ENCODE measurements at regions not wholly inside any gene's neighbourhood (a gene's known extent, or its start where the extent isn't known, plus 50 kb on each side); places are given as distances from the start of the nearest gene placed in this dataset.
A peak's percentile ranks its signal among the peaks of the same experiment; 100 is the strongest.

DNA sequence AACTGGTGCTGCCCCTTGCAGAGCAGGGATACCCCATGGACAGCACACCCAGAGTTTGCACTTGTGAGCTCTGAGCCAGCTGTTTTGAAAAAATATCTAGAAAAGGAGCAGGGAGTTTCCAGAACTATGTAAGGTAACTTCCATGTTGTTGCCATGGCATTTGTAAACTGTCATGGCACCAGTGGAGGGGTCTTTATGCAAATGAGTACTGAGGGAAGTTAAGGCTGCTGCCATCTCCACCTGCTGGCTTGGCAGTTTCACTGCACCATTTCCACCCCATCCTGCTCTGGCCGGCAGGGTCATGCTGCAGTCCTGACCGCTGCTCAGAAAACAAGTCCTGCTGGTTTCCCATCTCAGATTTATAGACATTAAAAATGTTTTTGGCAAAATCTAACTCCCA lies 52.3 kb upstream of the SNTG2 start:
- no peak for DNase-seq (ENCODE audit: extremely low read depth, low read depth)

- no peak for DNase-seq (ENCODE audit: extremely low read depth, low read depth)
Measured at GRCh38 chr2:897091-897490, 53.6 kb upstream of the SNTG2 start.

- DNase-seq (ENCODE audit: extremely low read depth, low read depth) = peak; percentile 9
Measured at GRCh38 chr2:893311-893710, 57.3 kb upstream of the SNTG2 start.

DNA sequence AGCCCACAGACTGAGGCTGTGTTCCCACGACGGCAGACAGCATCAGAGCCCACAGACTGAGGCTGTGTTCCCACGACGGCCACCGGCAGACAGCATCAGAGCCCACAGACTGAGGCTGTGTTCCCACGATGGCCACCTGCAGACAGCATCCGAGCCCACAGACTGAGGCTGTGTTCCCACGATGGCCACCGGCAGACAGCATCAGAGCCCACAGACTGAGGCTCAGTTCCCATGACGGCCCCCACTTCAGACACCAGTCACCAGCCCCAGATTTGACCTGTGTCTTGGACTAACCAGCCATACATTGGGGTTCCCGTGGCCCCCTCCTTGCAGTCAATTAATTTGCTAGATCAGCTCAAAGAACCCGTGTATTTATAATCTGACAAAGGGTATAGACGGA lies 57.8 kb upstream of the SNTG2 start:
- DNase-seq (ENCODE audit: extremely low read depth, low read depth) = no peak

DNA sequence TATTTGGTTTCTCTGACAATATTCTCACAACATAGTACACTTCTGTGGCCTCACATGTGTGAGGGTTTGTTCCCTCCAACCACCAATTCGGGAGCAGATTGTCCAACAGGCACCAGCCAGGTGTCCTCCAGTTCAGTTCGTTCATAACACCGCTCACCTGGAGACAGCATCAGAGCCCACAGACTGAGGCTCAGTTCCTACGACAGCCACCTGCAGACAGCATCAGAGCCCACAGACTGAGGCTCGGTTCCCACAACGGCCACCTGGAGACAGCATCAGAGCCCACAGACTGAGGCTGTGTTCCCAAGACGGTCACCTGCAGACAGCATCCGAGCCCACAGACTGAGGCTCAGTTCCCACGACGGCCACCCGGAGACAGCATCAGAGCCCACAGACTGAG lies 58.2 kb upstream of the SNTG2 start:
- no peak for DNase-seq (ENCODE audit: extremely low read depth, low read depth)

DNA sequence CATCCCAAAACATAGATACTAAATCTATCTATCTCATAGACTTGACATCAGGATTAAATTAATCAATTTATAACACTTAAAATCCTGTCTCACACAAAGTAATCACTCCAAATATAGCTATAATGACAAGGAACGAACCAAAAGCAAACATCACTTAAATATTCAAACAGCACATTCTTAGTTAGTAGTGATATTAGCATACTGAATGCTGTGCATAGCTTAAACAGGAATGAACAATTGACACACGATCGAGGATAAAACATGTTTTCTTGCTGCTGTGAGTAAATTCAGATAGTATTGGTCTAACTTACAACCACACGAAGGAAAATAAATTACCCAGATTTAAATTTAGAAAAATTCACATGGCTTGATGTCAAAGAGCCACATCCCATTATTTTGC lies 58.9 kb upstream of the SNTG2 start:
- DNase-seq (ENCODE audit: extremely low read depth, low read depth) = no peak

GRCh38 chr2:890791-891190 lies 59.9 kb upstream of the SNTG2 start:
- DNase-seq (ENCODE audit: extremely low read depth, low read depth) = no peak

DNA sequence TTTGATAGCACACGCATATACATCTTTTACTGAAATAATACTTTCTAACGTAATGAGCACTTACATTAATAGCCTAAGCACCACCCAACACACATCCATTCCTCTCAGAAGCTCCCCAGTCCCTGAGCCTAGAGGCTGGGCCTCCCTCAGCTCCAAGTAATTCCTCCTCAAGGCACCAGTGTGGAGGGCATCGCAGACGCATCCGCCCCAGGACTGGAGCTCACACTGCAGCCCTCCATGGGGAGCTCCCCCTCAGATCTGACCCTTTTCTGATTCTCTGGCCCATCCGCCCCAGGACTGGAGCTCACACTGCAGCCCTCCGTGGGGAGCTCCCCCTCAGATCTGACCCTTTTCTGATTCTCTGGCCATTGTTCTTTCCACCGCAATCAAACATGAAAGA lies 60.4 kb upstream of the SNTG2 start:
- DNase-seq (ENCODE audit: extremely low read depth, low read depth) = no peak

- no peak for DNase-seq (ENCODE audit: extremely low read depth, low read depth)
Measured at GRCh38 chr2:888906-889566, 61.6 kb upstream of the SNTG2 start.

- no peak for DNase-seq (ENCODE audit: extremely low read depth, low read depth)
Measured at GRCh38 chr2:888211-888801, 62.3 kb upstream of the SNTG2 start.

DNA sequence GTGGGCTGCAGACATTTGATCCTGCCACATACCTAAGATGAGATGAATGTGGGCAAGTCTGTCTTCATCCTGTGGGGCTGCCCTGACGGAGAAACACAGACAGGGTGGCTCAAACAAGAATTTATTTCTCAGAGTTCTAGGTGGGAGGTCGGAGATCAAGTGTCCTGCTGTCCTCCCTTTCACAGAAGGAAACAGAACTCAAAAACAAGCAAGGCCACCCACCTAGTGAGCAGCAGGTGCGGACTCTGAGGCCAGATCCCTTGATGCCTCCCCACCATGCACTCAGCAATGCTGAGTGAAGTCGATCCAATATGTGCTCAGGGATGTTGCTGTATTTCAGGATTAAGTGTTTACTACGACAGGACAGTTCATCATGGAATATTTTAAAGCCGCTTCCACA lies 63.0 kb upstream of the SNTG2 start:
- no peak for DNase-seq (ENCODE audit: extremely low read depth, low read depth)

DNA sequence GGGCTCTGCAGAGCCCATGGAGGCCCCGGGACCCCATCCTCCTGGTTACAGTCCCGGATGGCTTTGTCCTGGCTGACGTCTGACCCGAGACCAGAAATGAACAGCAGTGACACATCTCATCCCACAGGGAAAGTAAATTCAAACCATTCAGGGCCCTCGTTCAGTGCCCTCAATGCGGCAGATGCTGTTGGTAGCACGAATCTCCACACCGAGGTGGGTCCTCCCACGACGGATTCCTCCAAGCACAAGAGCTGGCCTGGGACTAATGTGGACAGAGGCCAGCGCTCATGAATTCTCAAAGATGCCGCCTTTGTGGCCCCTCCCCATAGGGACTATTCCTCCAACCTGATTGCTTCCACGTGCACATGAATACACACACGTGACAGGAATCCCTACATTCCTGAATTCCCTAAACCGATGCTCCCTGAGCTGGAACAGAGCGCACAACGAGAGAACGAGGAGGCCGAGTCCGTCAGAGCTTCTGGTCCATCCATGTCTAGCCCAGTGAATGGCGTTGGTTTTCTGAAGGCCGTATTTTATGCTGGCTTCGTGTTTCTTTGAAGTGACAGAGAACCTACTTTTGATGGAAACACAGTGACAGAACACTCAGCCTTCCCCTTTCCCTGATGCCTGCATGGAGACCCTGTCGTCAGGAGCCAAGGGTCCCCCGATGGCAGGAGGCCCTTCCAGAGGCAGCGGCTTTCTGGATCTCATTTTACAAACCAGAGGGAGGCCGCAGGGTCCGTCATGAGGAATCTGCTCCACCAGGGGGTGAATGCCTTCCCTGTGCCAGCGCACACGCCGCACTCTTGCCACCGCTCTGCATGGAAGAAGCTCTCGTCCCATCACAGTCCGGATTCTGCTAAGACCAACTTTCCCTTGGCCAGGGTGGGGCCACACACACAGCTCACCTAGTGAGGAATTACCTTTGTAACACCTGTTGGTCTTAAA lies 64.3 kb upstream of the SNTG2 start:
- DNase-seq (ENCODE audit: extremely low read depth, low read depth) = no peak

- no peak for DNase-seq (ENCODE audit: extremely low read depth, low read depth)
Measured at GRCh38 chr2:885230-886071, 65.2 kb upstream of the SNTG2 start.

DNA sequence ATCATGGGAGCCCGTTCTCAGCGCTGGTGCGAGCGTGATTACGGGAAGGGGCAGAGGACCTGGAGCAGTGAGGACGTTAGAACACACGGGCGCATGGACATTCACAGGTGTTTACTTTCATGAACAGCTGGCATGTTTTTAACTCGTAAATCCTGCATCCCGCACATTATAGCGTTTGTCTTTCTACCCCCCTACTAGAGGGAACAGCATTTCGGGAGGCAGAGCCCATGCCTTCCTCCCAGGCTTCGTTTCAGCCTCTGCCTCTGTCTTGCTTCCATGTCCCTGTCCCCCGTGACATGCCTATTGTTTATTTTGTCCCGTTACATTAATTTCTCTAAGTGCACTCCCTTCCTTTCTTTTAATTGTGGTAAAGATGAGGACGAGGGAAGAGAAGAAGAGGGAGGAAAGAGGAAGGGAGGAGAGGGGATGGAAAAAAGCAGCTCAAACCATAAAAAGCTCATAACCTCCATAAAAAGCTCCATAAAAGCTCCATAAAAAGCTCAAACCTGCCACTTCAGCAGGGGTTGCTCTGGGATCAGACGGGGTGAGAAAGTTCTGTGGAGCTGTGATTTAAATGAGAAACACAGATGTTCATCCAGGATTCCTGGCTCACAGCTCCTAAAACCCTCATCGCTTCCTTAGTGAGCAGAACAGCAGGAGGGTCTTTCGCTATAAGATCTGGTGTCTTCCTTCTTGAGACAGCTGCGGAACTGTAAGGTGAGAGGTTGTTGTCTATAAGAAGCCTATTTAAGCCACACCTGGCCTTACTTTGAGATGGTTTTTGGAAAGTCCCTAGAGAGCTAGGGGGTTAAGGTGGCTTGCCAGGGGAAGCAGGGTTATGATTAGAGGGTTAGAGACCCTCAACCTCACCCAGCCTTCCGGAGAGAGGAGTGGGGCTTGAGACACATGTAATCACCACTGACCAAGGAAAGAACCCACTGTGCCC lies 66.6 kb upstream of the SNTG2 start:
- DNase-seq (ENCODE audit: extremely low read depth, low read depth) = no peak

GRCh38 chr2:883260-883802 lies 67.3 kb upstream of the SNTG2 start:
- DNase-seq (ENCODE audit: extremely low read depth, low read depth) = no peak

GRCh38 chr2:881204-881918 lies 69.3 kb upstream of the SNTG2 start:
- DNase-seq (ENCODE audit: extremely low read depth, low read depth) = no peak

DNA sequence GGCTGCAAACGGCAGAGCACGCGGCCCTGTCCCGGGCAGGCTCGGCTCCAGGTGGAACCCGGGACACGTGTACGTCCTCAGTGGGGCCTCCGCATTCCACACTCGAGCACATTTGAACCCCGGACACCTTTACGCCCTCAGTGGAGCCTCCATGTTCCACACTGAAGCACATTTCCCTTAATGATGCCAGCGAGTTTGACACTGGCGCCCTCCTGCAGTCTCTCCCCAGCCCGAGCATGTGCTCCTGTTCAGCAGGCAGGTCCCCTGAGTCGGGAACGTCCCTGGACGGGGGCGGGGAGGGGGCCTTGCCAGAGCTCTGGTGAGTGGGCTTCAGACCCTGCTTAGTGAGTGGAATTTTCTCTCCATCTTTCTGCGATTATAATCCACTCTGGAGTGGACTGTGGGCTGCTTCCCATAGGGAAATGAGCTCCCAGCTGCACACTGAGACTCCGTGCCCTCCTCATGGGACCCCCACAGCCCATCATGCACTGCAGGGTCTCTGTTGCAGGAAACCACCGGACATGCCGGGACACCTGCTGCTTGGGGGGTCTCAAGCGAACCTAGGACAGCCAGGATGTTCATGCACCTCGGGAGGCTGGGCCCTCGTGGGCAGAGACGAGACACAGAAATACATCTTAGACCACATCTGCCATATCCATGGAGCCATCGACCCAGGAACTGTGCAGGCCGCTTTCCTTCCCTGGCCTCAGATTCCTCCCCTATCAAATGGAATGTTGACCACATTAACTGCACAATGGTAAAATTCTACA lies 70.3 kb upstream of the SNTG2 start:
- DNase-seq (ENCODE audit: extremely low read depth, low read depth) = no peak

DNA sequence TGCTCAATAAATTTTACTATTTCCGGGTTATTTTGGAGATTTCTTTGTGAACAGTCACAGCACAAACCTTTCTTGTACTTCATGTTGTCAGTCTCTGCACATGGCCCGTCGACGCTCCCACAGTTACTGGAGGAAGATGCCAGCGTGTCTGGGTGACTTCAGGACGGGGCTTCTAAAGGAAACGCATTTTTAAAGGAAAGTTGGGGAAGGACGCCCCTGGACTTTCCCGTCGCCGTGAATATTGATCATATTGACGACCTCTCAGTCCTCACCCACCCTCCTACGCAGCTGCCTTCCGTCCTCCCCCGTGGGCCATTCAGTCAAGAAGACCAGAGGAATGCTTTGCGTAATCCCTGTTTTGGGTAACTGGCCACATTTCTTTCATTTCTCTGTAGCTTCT lies 71.1 kb upstream of the SNTG2 start:
- no peak for DNase-seq (ENCODE audit: extremely low read depth, low read depth)
